Caco-2 (cell line): ENCODE measurements at regions not wholly inside any gene's neighbourhood (a gene's known extent, or its start where the extent isn't known, plus 50 kb on each side); places are given as distances from the start of the nearest gene placed in this dataset.
"Not testable (repeated sequence)": the region's sequence is repeated elsewhere in the genome, so short reads cannot be mapped to it uniquely, and the experiment has no call there.

Source experiments
- BruUV-seq: library from RNA; stranded (reverse); fragments of 400-500 nt; replicated peaks from 2 replicates; lab custom pipeline; 2021; lab: Mats Ljungman, UMichigan
- CTCF ChIA-PET: fragments of 300-600 bp; sonication (Branson Sonifier 250); formaldehyde crosslinking; loops from one replicate; lab custom pipeline; 2022; ENCODE audit warnings: antibody characterized with exemption; lab: Charles Lee
- POLR2A ChIA-PET: fragments of 300-600 bp; sonication (Branson Sonifier 250); formaldehyde crosslinking; loops from one replicate; lab custom pipeline; 2022; ENCODE audit warnings: antibody characterized with exemption; lab: Charles Lee
- DNase-seq, 2 experiments: peaks; one replicate each; pipeline versions ENCODE4 v3.0.0 to v3.0.0-alpha.2; 2020 to 2022
- H3K27me3 ChIP-seq: replicated peaks from 2 replicates; pipeline ENCODE4 v1.6.0; 2011; ENCODE audit warnings: low read length; ENCODE audit not compliant: control insufficient read depth, insufficient read depth
- H3K36me3 ChIP-seq: 2 replicates; pipeline ENCODE4 v1.5.1; 2011; ENCODE audit warnings: low read length; ENCODE audit not compliant: control insufficient read depth, insufficient read depth
- H3K4me1 ChIP-seq: fragments of 250-450 bp; sonication (Bioruptor Pico); 2 replicates; pipeline ENCODE4 v1.5.1; 2020; ENCODE audit warnings: mild to moderate bottlenecking
- H3K4me3 ChIP-seq: 2 replicates; pipeline ENCODE4 v1.5.1; 2011; ENCODE audit warnings: low read depth, mild to moderate bottlenecking, control low read depth, low read length
- H3K9me3 ChIP-seq: fragments of 250-450 bp; sonication (Bioruptor Pico); 2 replicates; pipeline ENCODE4 v1.5.1; 2020; ENCODE audit warnings: mild to moderate bottlenecking, moderate library complexity
- H3K27ac Mint-ChIP-seq: one replicate; pipeline ENCODE4 v1.8.0; 2022; ENCODE audit warnings: mixed read lengths; ENCODE audit not compliant: unreplicated experiment
- H3K27me3 Mint-ChIP-seq: one replicate; pipeline ENCODE4 v1.8.0; 2022; ENCODE audit warnings: mixed read lengths; ENCODE audit not compliant: insufficient read depth, unreplicated experiment
- H3K36me3 Mint-ChIP-seq: one replicate; pipeline ENCODE4 v1.8.0; 2022; ENCODE audit warnings: mild to moderate bottlenecking, mixed read lengths; ENCODE audit not compliant: insufficient read depth, unreplicated experiment
- H3K4me1 Mint-ChIP-seq: one replicate; pipeline ENCODE4 v1.8.0; 2022; ENCODE audit warnings: low read depth, mixed read lengths; ENCODE audit not compliant: unreplicated experiment
- H3K4me3 Mint-ChIP-seq: one replicate; pipeline ENCODE4 v1.8.0; 2022; ENCODE audit warnings: mild to moderate bottlenecking, moderate library complexity, mixed read lengths; ENCODE audit not compliant: unreplicated experiment
- H3K9me3 Mint-ChIP-seq: one replicate; pipeline ENCODE4 v1.8.0; 2022; ENCODE audit warnings: mixed read lengths; ENCODE audit not compliant: unreplicated experiment
- intact Hi-C: fragments of 100-400 bp; cut with micrococcal nuclease; formaldehyde crosslinking; loops from one replicate; pipeline ENCODE4 v1.10.0; 2022; ENCODE audit not compliant: unreplicated experiment
- TF ChIP-seq, protein P1 (sequence below), 2 experiments: fragments of 200-600 bp in 1 of 2; IDR thresholded peaks; 1 replicate in 1 of 2; 2 replicates in 1 of 2; pipeline versions ENCODE4 v1.5.1 to v1.8.0; 2011 to 2022; ENCODE audit warnings: antibody characterized with exemption in 1 of 2, control low read depth in 1 of 2, inconsistent platforms in 1 of 2, low read depth in 1 of 2, low read length in 1 of 2, mild to moderate bottlenecking in 1 of 2, moderate library complexity in 1 of 2; ENCODE audit not compliant: insufficient read depth in 1 of 2, severe bottlenecking in 1 of 2, unreplicated experiment in 1 of 2

DNA sequence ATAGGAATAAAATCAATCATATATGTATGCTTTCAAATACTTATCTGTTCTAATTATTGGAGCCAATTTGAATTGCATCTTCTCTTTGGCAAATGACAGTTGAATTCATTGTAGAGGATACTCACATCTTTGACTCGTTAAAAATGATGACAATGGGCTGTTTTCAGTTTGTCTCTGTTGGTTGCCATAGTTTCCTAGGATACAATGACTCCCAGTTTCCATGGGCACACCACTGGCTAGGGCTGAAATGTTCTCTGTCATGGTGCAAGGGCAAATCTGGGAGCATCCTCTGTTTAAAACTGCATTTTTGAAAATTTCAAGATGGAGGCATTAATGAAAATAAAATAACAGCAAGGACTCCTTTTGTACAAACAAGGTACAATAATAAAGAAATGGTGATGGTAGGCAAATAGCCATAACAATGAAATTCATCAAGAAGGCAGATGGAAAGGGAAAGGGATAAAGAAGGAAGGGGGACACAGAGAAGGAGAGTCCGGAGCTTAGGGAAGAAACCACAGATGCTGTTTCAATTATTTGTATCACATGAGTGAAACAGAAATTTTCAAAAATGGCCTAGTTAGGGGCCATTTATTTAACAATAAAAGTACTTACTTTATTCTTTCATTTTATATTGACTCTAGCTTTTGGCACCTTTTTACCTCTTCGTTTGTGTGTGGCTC lies 378.8 kb upstream of the SEMA6A start:
- H3K27ac Mint-ChIP-seq = no peak overlapping the region
- TF ChIP-seq, protein P1, sequence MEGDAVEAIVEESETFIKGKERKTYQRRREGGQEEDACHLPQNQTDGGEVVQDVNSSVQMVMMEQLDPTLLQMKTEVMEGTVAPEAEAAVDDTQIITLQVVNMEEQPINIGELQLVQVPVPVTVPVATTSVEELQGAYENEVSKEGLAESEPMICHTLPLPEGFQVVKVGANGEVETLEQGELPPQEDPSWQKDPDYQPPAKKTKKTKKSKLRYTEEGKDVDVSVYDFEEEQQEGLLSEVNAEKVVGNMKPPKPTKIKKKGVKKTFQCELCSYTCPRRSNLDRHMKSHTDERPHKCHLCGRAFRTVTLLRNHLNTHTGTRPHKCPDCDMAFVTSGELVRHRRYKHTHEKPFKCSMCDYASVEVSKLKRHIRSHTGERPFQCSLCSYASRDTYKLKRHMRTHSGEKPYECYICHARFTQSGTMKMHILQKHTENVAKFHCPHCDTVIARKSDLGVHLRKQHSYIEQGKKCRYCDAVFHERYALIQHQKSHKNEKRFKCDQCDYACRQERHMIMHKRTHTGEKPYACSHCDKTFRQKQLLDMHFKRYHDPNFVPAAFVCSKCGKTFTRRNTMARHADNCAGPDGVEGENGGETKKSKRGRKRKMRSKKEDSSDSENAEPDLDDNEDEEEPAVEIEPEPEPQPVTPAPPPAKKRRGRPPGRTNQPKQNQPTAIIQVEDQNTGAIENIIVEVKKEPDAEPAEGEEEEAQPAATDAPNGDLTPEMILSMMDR (IDR thresholded peaks at IDR 0.05; ENCODE audit: insufficient read depth in 1 of 2, low read depth in 1 of 2, low read length in 1 of 2, severe bottlenecking in 1 of 2, unreplicated experiment in 1 of 2) = no peak
- intact Hi-C loops = no loop called here
- H3K4me3 Mint-ChIP-seq = no peak overlapping the region
- peaks cover 3% of the 10 kb centered on the region for H3K27me3 Mint-ChIP-seq
- H3K4me1 Mint-ChIP-seq = no peaks in the 10 kb centered on the region
- Histone ChIP-seq H3K27me3 (no peaks in the 10 kb centered on the region), H3K4me3 (no peak overlapping the region), H3K36me3 (no peaks in the 10 kb centered on the region), H3K4me1 (no peaks in the 10 kb centered on the region), H3K9me3 (no peaks in the 10 kb centered on the region)
- POLR2A ChIA-PET = no interaction called here
- no TSS peak for BruUV-seq
- CTCF ChIA-PET = no interaction called here
- H3K9me3 Mint-ChIP-seq = no peaks in the 10 kb centered on the region
- H3K36me3 Mint-ChIP-seq = no peaks in the 10 kb centered on the region
- no peak for DNase-seq

DNA sequence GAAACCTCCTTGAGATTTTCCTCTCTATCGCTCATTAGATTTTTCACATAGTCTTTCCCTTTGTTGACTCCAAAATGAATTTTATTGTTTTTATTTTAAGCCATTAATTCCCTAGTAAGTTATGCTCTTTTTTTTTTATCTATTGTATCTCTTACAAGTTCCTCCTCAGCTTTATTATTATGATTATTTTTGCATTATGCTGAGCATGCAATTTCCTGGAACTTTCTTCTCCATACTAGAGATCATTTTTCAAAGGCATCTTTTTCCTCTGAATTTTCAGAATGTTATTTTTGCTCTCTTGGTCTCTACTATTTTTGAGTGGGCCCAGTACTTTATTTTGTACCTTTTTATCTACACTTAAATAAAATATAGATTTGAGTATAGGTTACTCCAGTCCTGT lies 376.6 kb upstream of the SEMA6A start:
- H3K4me3 Mint-ChIP-seq = no peak overlapping the region
- ChIA-PET CTCF (no interaction called here), POLR2A (no interaction called here)
- intact Hi-C loops = no loop called here
- peaks cover 3% of the 10 kb centered on the region for H3K27me3 Mint-ChIP-seq
- no peak for DNase-seq
- BruUV-seq = no TSS peak
- no peak overlapping the region for H3K27ac Mint-ChIP-seq
- Histone ChIP-seq H3K4me3 (no peak overlapping the region), H3K9me3 (no peaks in the 10 kb centered on the region), H3K36me3 (no peaks in the 10 kb centered on the region), H3K4me1 (no peaks in the 10 kb centered on the region), H3K27me3 (no peaks in the 10 kb centered on the region)
- no peaks in the 10 kb centered on the region for H3K36me3 Mint-ChIP-seq
- H3K9me3 Mint-ChIP-seq = no peaks in the 10 kb centered on the region
- H3K4me1 Mint-ChIP-seq = no peaks in the 10 kb centered on the region
- TF ChIP-seq, protein P1 (IDR thresholded peaks at IDR 0.05; ENCODE audit: insufficient read depth in 1 of 2, low read depth in 1 of 2, low read length in 1 of 2, severe bottlenecking in 1 of 2, unreplicated experiment in 1 of 2) = no peak

DNA sequence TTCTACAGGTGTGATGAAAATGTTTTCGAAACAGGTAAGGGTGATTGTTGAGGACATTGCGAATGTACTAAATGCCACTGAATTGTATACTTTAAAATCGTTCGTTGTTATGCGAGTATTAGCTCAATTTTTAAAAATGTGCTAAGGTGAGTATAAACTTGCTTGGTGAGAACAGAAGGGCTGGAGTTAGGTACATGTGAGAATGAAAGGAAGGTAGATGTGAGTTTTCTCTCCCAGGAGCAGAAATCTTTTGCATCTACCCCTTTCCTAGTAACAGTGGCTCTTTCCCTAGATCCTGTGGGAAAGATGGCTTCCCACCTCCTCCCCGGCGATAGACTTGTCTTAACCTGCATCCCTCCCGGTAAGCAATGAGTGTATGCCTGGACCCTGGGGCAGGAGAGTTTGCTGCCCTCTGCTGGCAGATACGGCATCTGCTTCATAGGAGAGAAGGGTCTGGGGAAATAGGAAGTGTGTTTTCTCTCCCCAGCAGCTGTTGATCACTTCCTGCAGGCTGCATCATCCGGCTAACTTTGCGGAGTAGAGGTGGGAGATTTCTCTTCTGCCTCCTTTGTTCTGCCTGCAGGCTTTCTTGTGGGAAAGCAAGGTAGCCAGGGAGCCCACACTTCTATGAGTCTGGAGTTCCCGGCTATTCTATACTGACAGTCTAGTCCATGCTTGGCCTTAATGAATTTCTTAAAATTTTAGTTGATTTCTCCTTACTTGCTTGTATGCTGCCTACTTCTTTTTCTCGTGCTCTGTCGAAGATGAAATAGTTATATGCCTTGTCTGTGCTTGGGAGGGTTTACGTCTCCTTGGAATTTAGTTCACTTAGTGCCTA lies 373.3 kb upstream of the SEMA6A start:
- Mint-ChIP-seq H3K9me3 (no peaks in the 10 kb centered on the region), H3K36me3 (no peaks in the 10 kb centered on the region), H3K27ac (no peak overlapping the region), H3K4me1 (no peaks in the 10 kb centered on the region), H3K4me3 (no peak overlapping the region), H3K27me3 (no peaks in the 10 kb centered on the region)
- POLR2A ChIA-PET = no interaction called here
- no peaks in the 10 kb centered on the region for H3K9me3 ChIP-seq
- DNase-seq = peak; percentile 80 to 83
- intact Hi-C loops = loop anchor here (1.0 to 10.0 kb wide), 7 partner anchors 105 to 811 kb away; no protein-coding TSS in a partner anchor
- H3K4me1 ChIP-seq = no peaks in the 10 kb centered on the region
- no peaks in the 10 kb centered on the region for H3K36me3 ChIP-seq
- TF ChIP-seq, protein P1 (IDR thresholded peaks at IDR 0.05; ENCODE audit: insufficient read depth in 1 of 2, low read depth in 1 of 2, low read length in 1 of 2, severe bottlenecking in 1 of 2, unreplicated experiment in 1 of 2) = peak; percentile 79 to 86
- CTCF ChIA-PET = no interaction called here
- BruUV-seq = no TSS peak
- H3K4me3 ChIP-seq = no peak overlapping the region
- H3K27me3 ChIP-seq = no peaks in the 10 kb centered on the region

DNA sequence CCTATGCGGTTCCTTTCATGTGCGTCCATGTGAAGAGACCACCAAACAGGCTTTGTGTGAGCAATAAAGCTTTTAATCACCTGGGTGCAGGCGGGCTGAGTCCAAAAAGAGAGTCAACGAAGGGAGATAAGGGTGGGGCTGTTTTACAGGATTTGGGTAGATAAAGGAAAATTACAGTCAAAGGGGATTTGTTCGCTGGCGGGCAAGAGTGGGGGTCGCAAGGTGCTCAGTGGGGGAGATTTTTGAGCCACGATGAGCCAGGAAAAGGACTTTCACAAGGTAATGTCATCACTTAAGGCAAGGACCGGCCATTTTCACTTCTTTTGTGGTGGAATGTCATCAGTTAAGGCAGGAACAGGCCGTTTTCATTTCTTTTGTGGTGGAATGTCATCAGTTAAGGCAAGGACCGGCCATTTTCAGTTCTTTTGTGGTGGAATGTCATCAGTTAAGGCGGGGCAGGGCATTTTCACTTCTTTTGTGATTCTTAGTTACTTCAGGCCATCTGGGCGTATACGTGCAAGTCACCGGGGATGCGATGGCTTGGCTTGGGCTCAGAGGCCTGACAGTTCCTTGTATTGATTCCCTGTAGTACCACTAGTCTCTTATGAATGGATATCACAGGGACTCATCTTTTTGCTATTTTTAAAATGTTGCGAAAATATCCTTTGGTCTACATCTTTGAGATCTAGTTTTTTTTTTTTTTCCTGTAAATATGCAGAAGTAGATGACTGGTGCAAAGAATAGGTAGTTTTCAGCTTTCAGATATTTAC lies 371.2 kb upstream of the SEMA6A start:
- intact Hi-C loops = loop anchor here (5.0 to 10.0 kb wide), 2 partner anchors 171 to 238 kb away; no protein-coding TSS in a partner anchor
- H3K27me3 Mint-ChIP-seq, H3K4me3 ChIP-seq, BruUV-seq, H3K27me3 ChIP-seq, DNase-seq, H3K9me3 ChIP-seq, H3K9me3 Mint-ChIP-seq, CTCF ChIA-PET, H3K4me1 Mint-ChIP-seq, H3K4me1 ChIP-seq, H3K36me3 ChIP-seq, H3K4me3 Mint-ChIP-seq, H3K36me3 Mint-ChIP-seq, POLR2A ChIA-PET, H3K27ac Mint-ChIP-seq: not testable (repeated sequence)
